GM13977 (cell line): ENCODE measurements at regions not wholly inside any gene's neighbourhood (a gene's known extent, or its start where the extent isn't known, plus 50 kb on each side); places are given as distances from the start of the nearest gene placed in this dataset.
A peak's percentile ranks its signal among the peaks of the same experiment; 100 is the strongest.

Experiments
- DNase-seq: peaks from one replicate; pipeline ENCODE4 v3.0.0; 2012; ENCODE audit warnings: low spot score
- in situ Hi-C: fragments of 300-500 bp; cut with MboI; formaldehyde crosslinking; loops from one replicate; pipeline ENCODE4 v1.12.0; 2022; ENCODE audit warnings: low sequenced_read_pairs, low pct_unique_long_range_greater_than_20kb, mixed read lengths, inconsistent platforms; ENCODE audit not compliant: unreplicated experiment
- TF ChIP-seq, protein P1 (sequence below): IDR thresholded peaks from 2 replicates; pipeline ENCODE4 v1.5.1; 2012; ENCODE audit warnings: mild to moderate bottlenecking, control low read depth; ENCODE audit not compliant: insufficient read depth; ENCODE audit errors: extremely low read depth, missing control alignments

GRCh38 chr1:195939844-195940243 is 668.4 kb downstream of the KCNT2 start:
- in situ Hi-C loops = no loop called here
- TF ChIP-seq, protein P1, sequence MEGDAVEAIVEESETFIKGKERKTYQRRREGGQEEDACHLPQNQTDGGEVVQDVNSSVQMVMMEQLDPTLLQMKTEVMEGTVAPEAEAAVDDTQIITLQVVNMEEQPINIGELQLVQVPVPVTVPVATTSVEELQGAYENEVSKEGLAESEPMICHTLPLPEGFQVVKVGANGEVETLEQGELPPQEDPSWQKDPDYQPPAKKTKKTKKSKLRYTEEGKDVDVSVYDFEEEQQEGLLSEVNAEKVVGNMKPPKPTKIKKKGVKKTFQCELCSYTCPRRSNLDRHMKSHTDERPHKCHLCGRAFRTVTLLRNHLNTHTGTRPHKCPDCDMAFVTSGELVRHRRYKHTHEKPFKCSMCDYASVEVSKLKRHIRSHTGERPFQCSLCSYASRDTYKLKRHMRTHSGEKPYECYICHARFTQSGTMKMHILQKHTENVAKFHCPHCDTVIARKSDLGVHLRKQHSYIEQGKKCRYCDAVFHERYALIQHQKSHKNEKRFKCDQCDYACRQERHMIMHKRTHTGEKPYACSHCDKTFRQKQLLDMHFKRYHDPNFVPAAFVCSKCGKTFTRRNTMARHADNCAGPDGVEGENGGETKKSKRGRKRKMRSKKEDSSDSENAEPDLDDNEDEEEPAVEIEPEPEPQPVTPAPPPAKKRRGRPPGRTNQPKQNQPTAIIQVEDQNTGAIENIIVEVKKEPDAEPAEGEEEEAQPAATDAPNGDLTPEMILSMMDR = peak; percentile 5
- no peak for DNase-seq

GRCh38 chr1:195934817-195935553 is 673.3 kb downstream of the KCNT2 start:
- no peak for DNase-seq
- in situ Hi-C loops = no loop called here

GRCh38 chr1:195933835-195934234 is 674.4 kb downstream of the KCNT2 start:
- TF ChIP-seq, protein P1 = no peak
- in situ Hi-C loops = no loop called here

More at GRCh38 chr1:195934817-195935553, 673.3 kb downstream of the KCNT2 start:
- TF ChIP-seq, protein P1 = no peak

GRCh38 chr1:195915826-195916225 is 692.4 kb downstream of the KCNT2 start:
- TF ChIP-seq, protein P1 = no peak
- DNase-seq = no peak
- in situ Hi-C loops = no loop called here

More at GRCh38 chr1:195933835-195934234, 674.4 kb downstream of the KCNT2 start:
- no peak for DNase-seq

GRCh38 chr1:195909061-195909460 is 699.2 kb downstream of the KCNT2 start:
- TF ChIP-seq, protein P1 = no peak
- DNase-seq = no peak
- in situ Hi-C loops = no loop called here

DNA sequence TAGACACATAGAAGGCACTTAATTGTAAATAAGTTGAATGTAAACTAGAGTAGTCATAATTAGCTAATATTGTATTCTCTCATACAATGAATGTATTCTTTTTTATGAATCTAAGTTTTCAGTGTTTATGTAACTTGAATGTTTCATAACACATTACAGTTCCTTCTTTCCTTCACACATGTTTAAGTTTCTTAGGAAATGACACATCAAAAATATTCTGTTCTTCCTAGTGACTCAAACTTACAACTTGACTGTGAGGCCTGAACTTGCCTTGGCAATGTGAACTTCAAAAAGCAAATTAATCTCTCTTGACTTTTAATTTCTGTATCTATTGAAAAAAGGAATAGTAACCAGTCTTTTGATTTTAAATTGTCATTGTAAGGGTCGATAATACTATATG is 700.1 kb downstream of the KCNT2 start:
- TF ChIP-seq, protein P1 = no peak
- in situ Hi-C loops = no loop called here
- no peak for DNase-seq
